ENCODE measurements at regions not wholly inside any gene's neighbourhood (a gene's known extent, or its start where the extent isn't known, plus 50 kb on each side); places are given as distances from the start of the nearest gene placed in this dataset.

- Histone ChIP-seq H3K36me3 (ENCODE audit: control insufficient read depth in 2 of 3, insufficient read depth in 3 of 3, low read length in 3 of 3) (no peaks in the 10 kb centered on the region), H3K9me3 (ENCODE audit: control insufficient read depth in 2 of 3, insufficient read depth in 1 of 3, low read length in 3 of 3) (no peaks in the 10 kb centered on the region), H3K4me3 (ENCODE audit: low read length in 3 of 3) (no peak overlapping the region), H3K27ac (ENCODE audit: low read depth in 2 of 2, low read length in 2 of 2) (no peak overlapping the region), H3K27me3 (ENCODE audit: control insufficient read depth, insufficient read depth, low read length) (no peaks in the 10 kb centered on the region), H3K4me1 (ENCODE audit: control insufficient read depth in 2 of 3, insufficient read depth in 2 of 3, low read depth in 1 of 3, low read length in 3 of 3) (no peaks in the 10 kb centered on the region), H3K9ac (ENCODE audit: low read length in 3 of 3) (no peak overlapping the region)
- FAIRE-seq (no peak), DNase-seq (no peak)
- TF ChIP-seq CTCF (IDR thresholded peaks at IDR 0.05; ENCODE audit: borderline replicate concordance, extremely low read depth, insufficient read depth), result no peak
- intact Hi-C loops (cut with DNase I), result no loop called here
These were observed 675.3 kb downstream of the SLC4A3 start for GRCh38 chr2:220302756-220303155.

- no peak for TF ChIP-seq CTCF (IDR thresholded peaks at IDR 0.05; ENCODE audit: borderline replicate concordance, extremely low read depth, insufficient read depth)
- H3K9ac ChIP-seq (ENCODE audit: low read length in 3 of 3), result no peak overlapping the region
- FAIRE-seq, result no peak
- no peaks in the 10 kb centered on the region for H3K36me3 ChIP-seq (ENCODE audit: control insufficient read depth in 2 of 3, insufficient read depth in 3 of 3, low read length in 3 of 3)
- no peaks in the 10 kb centered on the region for H3K9me3 ChIP-seq (ENCODE audit: control insufficient read depth in 2 of 3, insufficient read depth in 1 of 3, low read length in 3 of 3)
- H3K4me1 ChIP-seq (ENCODE audit: control insufficient read depth in 2 of 3, insufficient read depth in 2 of 3, low read depth in 1 of 3, low read length in 3 of 3), result no peaks in the 10 kb centered on the region
- DNase-seq, result no peak
- H3K27me3 ChIP-seq (ENCODE audit: control insufficient read depth, insufficient read depth, low read length), result no peaks in the 10 kb centered on the region
- H3K4me3 ChIP-seq (ENCODE audit: low read length in 3 of 3), result no peak overlapping the region
- intact Hi-C loops (cut with DNase I), result no loop called here
- H3K27ac ChIP-seq (ENCODE audit: low read depth in 2 of 2, low read length in 2 of 2), result no peak overlapping the region
These were observed 681.8 kb downstream of the SLC4A3 start for GRCh38 chr2:220309215-220309614.

GRCh38 chr2:220310451-220310861, 683.0 kb downstream of the SLC4A3 start:
- Histone ChIP-seq H3K4me3 (ENCODE audit: low read length in 3 of 3) (no peak overlapping the region), H3K9ac (ENCODE audit: low read length in 3 of 3) (no peak overlapping the region), H3K4me1 (ENCODE audit: control insufficient read depth in 2 of 3, insufficient read depth in 2 of 3, low read depth in 1 of 3, low read length in 3 of 3) (no peaks in the 10 kb centered on the region), H3K27ac (ENCODE audit: low read depth in 2 of 2, low read length in 2 of 2) (no peak overlapping the region), H3K9me3 (ENCODE audit: control insufficient read depth in 2 of 3, insufficient read depth in 1 of 3, low read length in 3 of 3) (no peaks in the 10 kb centered on the region), H3K27me3 (ENCODE audit: control insufficient read depth, insufficient read depth, low read length) (no peaks in the 10 kb centered on the region), H3K36me3 (ENCODE audit: control insufficient read depth in 2 of 3, insufficient read depth in 3 of 3, low read length in 3 of 3) (no peaks in the 10 kb centered on the region)
- DNase-seq, result peak in 1 of 5 donors; percentile 20
- intact Hi-C loops (cut with DNase I), result no loop called here
- TF ChIP-seq CTCF (IDR thresholded peaks at IDR 0.05; ENCODE audit: borderline replicate concordance, extremely low read depth, insufficient read depth), result no peak
- no peak for FAIRE-seq

Data from kidney (tissue), 13 donors.